Nucleus accumbens (tissue), 56 donors: ENCODE measurements at regions not wholly inside any gene's neighbourhood (a gene's known extent, or its start where the extent isn't known, plus 50 kb on each side); places are given as distances from the start of the nearest gene placed in this dataset.

ENCODE experiments used
- DNase-seq, 56 donors: peaks; one replicate each; lab custom pipeline; 2025; lab: John Stamatoyannopoulos, UW

DNA sequence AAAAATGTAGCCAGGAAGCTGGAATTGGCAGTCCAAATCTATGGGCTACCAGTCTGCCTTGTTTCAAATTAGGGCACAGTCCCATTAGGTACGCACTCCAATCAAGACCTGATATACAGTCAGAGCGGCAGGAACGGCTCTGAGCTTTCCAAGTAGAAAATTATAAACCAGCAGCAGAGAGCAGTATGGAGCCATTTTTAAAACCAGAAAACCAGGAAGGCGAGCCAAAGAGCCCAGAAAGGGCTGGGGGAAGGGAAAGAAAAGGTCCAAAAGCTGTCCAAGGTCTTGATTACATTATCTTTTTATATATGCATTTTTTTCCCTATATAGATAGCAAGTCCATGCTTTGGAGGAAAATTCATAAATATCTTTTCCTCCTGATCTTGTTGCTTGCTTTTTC is 719.0 kb downstream of the RWDD3 start:
- DNase-seq = peak in 16 of 56 donors; percentile 0 to 32 (median 4)

GRCh38 chr1:95954585-95954984 is 720.6 kb downstream of the RWDD3 start:
- no peak for DNase-seq

GRCh38 chr1:95956215-95956614 is 722.2 kb downstream of the RWDD3 start:
- no peak for DNase-seq

GRCh38 chr1:95957748-95958147 is 723.7 kb downstream of the RWDD3 start:
- no peak for DNase-seq

- no peak for DNase-seq
Measured at GRCh38 chr1:95966866-95967265, 732.9 kb downstream of the RWDD3 start.

DNA sequence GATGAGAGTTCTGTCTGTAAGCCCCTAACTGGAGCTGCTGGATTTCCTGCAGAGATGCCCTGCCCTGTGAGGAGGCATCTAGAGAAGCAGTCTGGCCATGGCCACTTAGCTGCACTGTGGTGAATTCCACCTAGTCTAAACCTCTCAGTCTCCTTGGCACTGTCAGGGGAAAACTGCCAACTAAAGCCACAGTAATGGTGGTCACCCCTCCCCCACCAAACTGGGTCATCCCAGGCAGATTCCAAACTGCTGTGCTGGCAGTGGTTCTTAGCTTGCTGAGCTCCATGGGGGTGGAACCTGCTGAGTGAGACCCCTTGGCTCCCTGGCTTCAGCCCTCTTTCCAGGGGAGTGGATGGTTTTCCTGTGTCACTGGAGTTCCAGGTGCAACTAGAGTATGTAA is 740.6 kb downstream of the RWDD3 start:
- no peak for DNase-seq

DNA sequence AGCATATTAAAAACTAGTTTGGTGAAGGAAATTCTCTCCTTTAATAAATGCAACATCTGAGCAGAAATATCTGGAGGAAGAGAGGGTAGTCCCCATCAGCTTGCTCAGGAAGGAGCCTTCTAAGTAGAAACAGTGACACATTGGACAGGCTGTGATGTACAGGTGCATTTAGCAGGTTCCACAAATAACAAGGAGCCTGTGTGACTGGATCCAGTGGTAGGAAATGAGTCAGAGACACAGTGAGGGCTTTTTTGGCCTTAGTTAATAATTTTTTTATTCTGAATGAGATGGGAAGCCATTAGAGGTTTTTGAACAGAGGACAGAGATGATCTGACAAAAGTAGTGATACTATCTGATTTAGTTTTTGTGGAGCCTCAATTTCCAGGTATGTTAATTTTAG is 738.9 kb upstream of the PTBP2 start:
- no peak for DNase-seq

DNA sequence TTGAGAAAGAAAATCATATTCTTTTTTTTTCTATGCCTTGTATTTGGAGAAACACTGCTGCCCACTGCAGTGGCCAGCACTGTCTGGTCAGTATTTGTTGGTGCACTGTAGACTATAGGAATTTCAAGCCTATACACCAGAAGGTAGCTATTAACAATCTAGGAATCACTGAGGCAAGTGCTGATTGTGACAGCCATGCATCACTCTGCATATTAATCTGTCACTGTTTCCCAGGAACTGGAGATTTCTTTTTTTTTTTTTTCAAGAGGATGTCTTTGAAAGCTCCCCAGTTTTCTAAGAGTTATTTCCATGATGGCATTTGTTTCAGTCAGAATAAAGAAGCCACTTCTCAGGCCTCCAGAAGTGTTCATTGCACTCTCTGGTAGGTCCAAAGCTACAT is 737.8 kb upstream of the PTBP2 start:
- DNase-seq = no peak

- DNase-seq = no peak
Measured at GRCh38 chr1:95984798-95985374, 736.7 kb upstream of the PTBP2 start.

DNA sequence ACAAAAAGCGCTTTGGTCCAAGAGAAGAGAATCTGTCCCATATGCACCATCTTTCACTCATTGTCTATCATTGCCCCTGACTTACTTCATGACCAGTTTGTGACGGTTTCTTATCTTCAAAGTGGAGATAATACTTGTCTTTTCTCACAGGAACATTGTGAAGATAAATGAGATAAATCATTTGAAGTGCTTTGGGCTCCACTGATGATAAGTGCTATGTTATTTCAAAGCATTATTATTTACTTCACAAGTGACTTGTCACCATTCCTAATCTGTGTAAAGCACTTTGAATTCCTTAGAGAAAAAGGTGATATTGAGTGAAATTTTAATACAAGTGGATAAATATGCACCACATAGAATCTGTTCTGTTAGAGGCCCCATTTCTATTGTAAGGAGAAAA is 731.6 kb upstream of the PTBP2 start:
- DNase-seq = no peak

- no peak for DNase-seq
Measured at GRCh38 chr1:95991787-95992520, 729.6 kb upstream of the PTBP2 start.

GRCh38 chr1:95994643-95995042 is 726.9 kb upstream of the PTBP2 start:
- no peak for DNase-seq

GRCh38 chr1:96002201-96002600 is 719.4 kb upstream of the PTBP2 start:
- no peak for DNase-seq

DNA sequence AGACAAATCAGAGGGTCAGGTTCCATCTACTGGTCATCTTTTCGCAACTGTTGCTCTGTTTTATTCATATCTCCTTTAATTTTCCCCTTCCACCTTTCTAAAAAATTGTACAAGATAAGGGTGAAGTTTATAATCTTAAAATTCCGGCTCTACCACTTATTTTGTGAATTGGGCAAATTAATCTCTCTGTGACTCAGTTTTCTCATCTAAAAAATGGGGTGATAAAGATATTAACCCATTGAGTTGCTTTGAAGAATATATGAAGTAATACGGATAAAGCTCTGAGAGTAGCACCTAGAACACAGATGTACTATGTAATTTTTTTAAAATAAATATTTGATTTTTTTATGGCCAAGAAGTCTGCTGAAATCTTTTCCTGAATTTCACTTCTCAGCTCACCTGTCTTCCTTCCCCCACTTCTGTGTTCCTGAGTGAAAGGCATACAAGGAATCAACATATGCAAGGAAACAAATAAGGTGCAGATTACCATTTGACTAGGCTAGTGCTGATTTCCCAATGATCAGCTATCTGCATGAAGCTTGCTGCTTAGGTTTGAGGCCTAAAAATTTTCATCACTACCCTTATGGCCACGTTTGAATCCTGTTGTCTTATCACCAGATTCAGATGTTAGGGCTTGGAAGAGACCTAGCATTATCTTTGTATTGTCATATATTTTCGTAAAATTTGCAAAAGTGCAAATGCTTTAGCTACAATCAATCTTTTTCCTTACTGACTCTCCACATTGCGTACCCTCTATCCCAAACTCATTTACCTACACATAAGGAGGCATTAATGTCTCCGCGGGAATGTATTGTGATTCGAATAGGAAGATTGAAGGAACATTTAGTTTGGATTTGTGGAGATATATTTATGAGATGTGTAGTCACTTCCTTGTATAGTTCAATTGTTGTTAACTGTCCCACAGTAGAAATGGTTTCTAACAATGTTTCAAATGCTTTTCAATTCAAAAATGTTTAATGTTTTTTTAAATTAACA is 718.3 kb upstream of the PTBP2 start:
- no peak for DNase-seq

GRCh38 chr1:96009831-96010434 is 711.7 kb upstream of the PTBP2 start:
- no peak for DNase-seq

GRCh38 chr1:96011606-96012005 is 710.0 kb upstream of the PTBP2 start:
- no peak for DNase-seq

DNA sequence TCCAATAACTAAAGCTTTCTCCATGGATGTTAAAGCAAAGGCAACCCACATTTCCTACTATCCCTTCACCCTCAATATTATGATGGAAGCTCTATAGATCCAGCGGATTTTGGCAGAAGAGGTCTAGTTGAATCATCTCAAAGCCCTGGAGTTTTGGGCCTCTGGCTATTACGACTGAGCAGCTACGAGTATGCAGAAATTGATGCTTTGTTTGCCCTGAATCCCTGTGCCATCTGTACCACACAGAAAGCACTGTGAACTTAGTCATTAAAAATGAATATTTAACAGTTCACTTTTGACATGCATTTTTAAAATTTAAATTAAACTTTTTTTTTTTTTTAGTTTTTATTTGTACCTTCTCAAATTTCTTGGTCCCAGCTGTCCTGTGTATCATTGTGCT is 705.4 kb upstream of the PTBP2 start:
- no peak for DNase-seq

DNA sequence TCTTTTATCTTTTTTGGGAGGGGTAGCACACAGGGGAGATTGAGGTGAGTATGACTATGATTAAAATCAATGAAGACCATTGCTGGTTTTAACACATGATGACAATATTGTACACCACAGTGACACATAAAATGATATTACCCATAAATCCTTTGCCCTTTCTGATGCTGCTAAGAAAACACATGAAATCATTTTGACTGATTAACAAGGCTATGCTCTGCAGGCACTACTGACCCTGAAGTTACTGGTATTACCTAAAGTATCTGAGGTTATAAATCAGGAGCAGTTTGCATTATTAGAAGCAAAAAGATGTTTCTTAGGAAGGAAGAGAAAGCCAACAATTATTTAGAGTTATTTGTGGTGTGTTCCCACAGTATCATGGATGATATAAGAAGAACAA is 701.2 kb upstream of the PTBP2 start:
- DNase-seq = no peak

GRCh38 chr1:96025062-96025461 is 696.5 kb upstream of the PTBP2 start:
- DNase-seq = no peak

GRCh38 chr1:96028071-96028470 is 693.5 kb upstream of the PTBP2 start:
- no peak for DNase-seq

- DNase-seq = no peak
Measured at GRCh38 chr1:96030312-96030711, 691.3 kb upstream of the PTBP2 start.
